GM23338 (cell line): ENCODE measurements at regions not wholly inside any gene's neighbourhood (a gene's known extent, or its start where the extent isn't known, plus 50 kb on each side); places are given as distances from the start of the nearest gene placed in this dataset.

Experiments used
- ATAC-seq: fragments of 200-7000 bp; cut with Tn5 transposase; 3 replicates; pipeline ENCODE4 v1.9.1; 2020
- DNase-seq: peaks from one replicate; pipeline ENCODE4 v3.0.0-alpha.2; 2015; ENCODE audit warnings: low spot score
- H2AFZ ChIP-seq: fragments of 200-600 bp; sonication (generic); 2 replicates; pipeline ENCODE4 v1.8.0; 2016; ENCODE audit warnings: antibody characterized with exemption, mild to moderate bottlenecking, moderate library complexity
- H3F3A ChIP-seq: fragments of 200-600 bp; sonication (generic); replicated peaks from 2 replicates; pipeline ENCODE4 v1.8.0; 2017; ENCODE audit warnings: antibody characterized with exemption, mixed run types, low read depth
- H3K27ac ChIP-seq: fragments of 200-600 bp; sonication (generic); 2 replicates; pipeline ENCODE4 v1.6.1; 2016; ENCODE audit warnings: low read depth
- H3K27me3 ChIP-seq: fragments of 200-600 bp; sonication (generic); 2 replicates; pipeline ENCODE4 v1.8.0; 2016; ENCODE audit warnings: mild to moderate bottlenecking, mixed run types, moderate library complexity; ENCODE audit not compliant: insufficient read depth
- H3K36me3 ChIP-seq: fragments of 200-600 bp; sonication (generic); 2 replicates; pipeline ENCODE4 v1.8.0; 2016; ENCODE audit warnings: mild to moderate bottlenecking; ENCODE audit not compliant: insufficient read depth
- H3K4me1 ChIP-seq: fragments of 200-600 bp; sonication (generic); 2 replicates; pipeline ENCODE4 v1.8.0; 2016; ENCODE audit warnings: mild to moderate bottlenecking, moderate library complexity; ENCODE audit not compliant: insufficient read depth
- H3K4me2 ChIP-seq: fragments of 200-600 bp; sonication (generic); 2 replicates; pipeline ENCODE4 v1.7.1; 2017; ENCODE audit warnings: mixed run types
- H3K4me3 ChIP-seq: fragments of 200-600 bp; sonication (generic); 2 replicates; pipeline ENCODE4 v1.6.1; 2016; ENCODE audit warnings: mixed run types
- H3K79me2 ChIP-seq: fragments of 200-600 bp; sonication (generic); replicated peaks from 2 replicates; pipeline ENCODE4 v1.8.0; 2017; ENCODE audit warnings: mild to moderate bottlenecking; ENCODE audit not compliant: insufficient read depth
- H3K9me2 ChIP-seq: fragments of 200-600 bp; sonication (generic); 2 replicates; pipeline ENCODE4 v1.8.0; 2017; ENCODE audit not compliant: insufficient read depth
- H4K20me1 ChIP-seq: fragments of 200-600 bp; sonication (generic); replicated peaks from 2 replicates; pipeline ENCODE4 v1.8.0; 2017; ENCODE audit warnings: mild to moderate bottlenecking; ENCODE audit not compliant: insufficient read depth
- H3K27ac Mint-ChIP-seq: 2 replicates; pipeline ENCODE4 v1.8.0; 2020; ENCODE audit warnings: inconsistent platforms, mild to moderate bottlenecking, moderate library complexity, mixed read lengths
- H3K27me3 Mint-ChIP-seq: 3 replicates; pipeline ENCODE4 v1.8.0; 2022; ENCODE audit warnings: low read depth, mild to moderate bottlenecking, moderate library complexity, mixed read lengths, inconsistent platforms; ENCODE audit not compliant: insufficient read depth, poor library complexity
- H3K36me3 Mint-ChIP-seq: 3 replicates; pipeline ENCODE4 v1.8.0; 2021; ENCODE audit warnings: low read depth, mild to moderate bottlenecking, inconsistent platforms, moderate library complexity, mixed read lengths
- H3K4me1 Mint-ChIP-seq: 3 replicates; pipeline ENCODE4 v1.8.0; 2020; ENCODE audit warnings: mild to moderate bottlenecking, inconsistent platforms, mixed read lengths
- H3K4me3 Mint-ChIP-seq: 3 replicates; pipeline ENCODE4 v1.8.0; 2021; ENCODE audit warnings: moderate library complexity, mild to moderate bottlenecking, inconsistent platforms, mixed read lengths
- H3K9me3 Mint-ChIP-seq: 3 replicates; pipeline ENCODE4 v1.8.0; 2020; ENCODE audit warnings: moderate library complexity, mild to moderate bottlenecking, inconsistent platforms, mixed read lengths
- CREB1 ChIP-seq: fragments of 250-450 bp; sonication (Bioruptor Pico); IDR thresholded peaks from 2 replicates; pipeline ENCODE4 v1.5.0; 2020; ENCODE audit warnings: low read depth, mild to moderate bottlenecking, moderate library complexity
- CTCF ChIP-seq, 2 experiments: fragments of 200-600 bp in 1 of 2; sonication (generic) in 1 of 2; conservative IDR thresholded peaks; 2 replicates each; pipeline versions ENCODE4 v1.5.1 to v1.6.1; 2016 to 2017; ENCODE audit warnings: antibody characterized with exemption in 2 of 2, low read depth in 2 of 2, mild to moderate bottlenecking in 2 of 2, moderate library complexity in 1 of 2
- ETS1 ChIP-seq: IDR thresholded peaks from 2 replicates; pipeline ENCODE4 v1.6.1; 2016; ENCODE audit warnings: antibody characterized with exemption
- EZH2phosphoT487 ChIP-seq: fragments of 200-600 bp; sonication (generic); IDR thresholded peaks from one replicate; pipeline ENCODE4 v1.8.1; 2018; ENCODE audit warnings: antibody characterized with exemption; ENCODE audit not compliant: unreplicated experiment
- JUNB ChIP-seq: IDR thresholded peaks from one replicate; pipeline ENCODE4 v1.6.1; 2016; ENCODE audit warnings: antibody characterized with exemption; ENCODE audit not compliant: unreplicated experiment
- NANOG ChIP-seq: IDR thresholded peaks from 2 replicates; pipeline ENCODE4 v1.6.1; 2016; ENCODE audit warnings: antibody characterized with exemption, borderline replicate concordance
- POLR2AphosphoS5 ChIP-seq: IDR thresholded peaks from 2 replicates; pipeline ENCODE4 v1.6.1; 2016; ENCODE audit warnings: antibody characterized with exemption, low read depth
- REST ChIP-seq: IDR thresholded peaks from one replicate; pipeline ENCODE4 v1.6.1; 2018; ENCODE audit warnings: antibody characterized with exemption; ENCODE audit not compliant: unreplicated experiment
- STAT1 ChIP-seq: IDR thresholded peaks from one replicate; pipeline ENCODE4 v1.6.1; 2016; ENCODE audit warnings: antibody characterized with exemption; ENCODE audit not compliant: unreplicated experiment
- ZNF462 ChIP-seq: fragments of 250-450 bp; sonication (Bioruptor Pico); IDR thresholded peaks from 2 replicates; pipeline ENCODE4 v1.5.0; 2020; ENCODE audit warnings: mild to moderate bottlenecking, moderate library complexity

GRCh38 chr11:81267246-81267645, 1466.4 kb downstream of the FAM181B start (continued):
- no peak for TF ChIP-seq CTCF (conservative IDR thresholded peaks at IDR 0.05; ENCODE audit: low read depth in 2 of 2)
- TF ChIP-seq JUNB: no peak

- Histone ChIP-seq H3K4me2 (no peak overlapping the region), H3F3A (no peaks in the 10 kb centered on the region), H3K9me2 (no peaks in the 10 kb centered on the region), H3K4me1 (no peaks in the 10 kb centered on the region), H3K27me3 (no peaks in the 10 kb centered on the region), H2AFZ (no peak overlapping the region), H3K79me2 (no peaks in the 10 kb centered on the region), H4K20me1 (no peaks in the 10 kb centered on the region), H3K36me3 (no peaks in the 10 kb centered on the region), H3K27ac (no peak overlapping the region), H3K4me3 (no peak overlapping the region)
- DNase-seq (no peak), ATAC-seq (no peak)
- H3K9me3 Mint-ChIP-seq: no peaks in the 10 kb centered on the region
- no peak overlapping the region for H3K27ac Mint-ChIP-seq
- H3K27me3 Mint-ChIP-seq: no peaks in the 10 kb centered on the region
- no peaks in the 10 kb centered on the region for H3K36me3 Mint-ChIP-seq
- H3K4me3 Mint-ChIP-seq: no peak overlapping the region
- no peaks in the 10 kb centered on the region for H3K4me1 Mint-ChIP-seq
- TF ChIP-seq JUNB (no peak), NANOG (no peak), POLR2AphosphoS5 (no peak), ZNF462 (no peak), REST (no peak), STAT1 (no peak), CREB1 (no peak), ETS1 (no peak), EZH2phosphoT487 (no peak)
Measured at GRCh38 chr11:81259471-81259870, 1474.2 kb downstream of the FAM181B start.
